Heart right ventricle (tissue), 16 donors: ENCODE measurements at regions not wholly inside any gene's neighbourhood (a gene's known extent, or its start where the extent isn't known, plus 50 kb on each side); places are given as distances from the start of the nearest gene placed in this dataset.
"Not testable (repeated sequence)": the region's sequence is repeated elsewhere in the genome, so short reads cannot be mapped to it uniquely, and the experiment has no call there.

Source experiments
- ATAC-seq, 8 donors: fragments of 200-7000 bp; cut with Tn5 transposase; one replicate each; pipeline ENCODE4 v1.9.1; 2020; ENCODE audit warnings: mild to moderate bottlenecking in 8 of 8, moderate library complexity in 8 of 8, moderate number of reproducible peaks in 1 of 8
- DNase-seq, 2 donors: peaks; one replicate each; pipeline ENCODE4 v3.0.0-alpha.2; 2020
- H3K27ac ChIP-seq, 10 donors: fragments of 200-600 bp; sonication (generic) in 2 of 10; one replicate each; pipeline versions ENCODE4 v1.5.0 to v1.8.0; 2020 to 2022; ENCODE audit warnings: mild to moderate bottlenecking in 3 of 10
- H3K27me3 ChIP-seq, 7 donors: fragments of 200-600 bp; one replicate each; pipeline ENCODE4 v1.8.0; 2021 to 2022; ENCODE audit warnings: mild to moderate bottlenecking in 2 of 7
- H3K36me3 ChIP-seq, 9 donors: fragments of 200-600 bp; sonication (generic) in 1 of 9; one replicate each; pipeline versions ENCODE4 v1.5.0 to v1.8.0; 2020 to 2022; ENCODE audit warnings: mild to moderate bottlenecking in 2 of 9
- H3K4me1 ChIP-seq, 9 donors: fragments of 200-600 bp; sonication (generic) in 1 of 9; one replicate each; pipeline versions ENCODE4 v1.5.0 to v1.8.0; 2020 to 2022; ENCODE audit warnings: mild to moderate bottlenecking in 4 of 9
- H3K4me3 ChIP-seq, 10 donors: fragments of 200-600 bp; sonication (generic) in 2 of 10; one replicate each; pipeline versions ENCODE4 v1.5.0 to v1.8.0; 2020 to 2022; ENCODE audit warnings: mild to moderate bottlenecking in 7 of 10, moderate library complexity in 2 of 10
- H3K9me3 ChIP-seq, 11 donors: fragments of 200-600 bp in 10 of 11; sonication (generic) in 2 of 11; one replicate each; pipeline versions ENCODE4 v1.5.0 to v1.8.0; 2013 to 2022; ENCODE audit warnings: mild to moderate bottlenecking in 2 of 11, control low read depth in 1 of 11, moderate library complexity in 1 of 11
- WGBS, 2 donors: extraction: QIAGEN DNeasy Blood & Tissue Kit; methylation state at CpG; one replicate each; pipeline ENCODE4 v1.1.7; 2013; ENCODE audit warnings: inconsistent platforms in 1 of 2; 5-methylcytosine and 5-hydroxymethylcytosine counted together
- intact Hi-C, 10 donors: fragments of 100-400 bp; cut with DNase I; formaldehyde crosslinking; loops; one replicate each; pipeline versions ENCODE4 v1.11.1 to v1.14.2; 2022
- TF ChIP-seq, protein P1 (sequence below), 9 donors: fragments of 200-600 bp; sonication (generic) in 2 of 9; IDR thresholded peaks; one replicate each; pipeline versions ENCODE4 v1.5.0 to v1.8.0; 2021 to 2022; ENCODE audit warnings: antibody characterized with exemption in 9 of 9, mild to moderate bottlenecking in 5 of 9, moderate library complexity in 1 of 9
- donor health status: Arrhythmogenic right ventricular cardiomyopathy.
- donor health status: ischemic (EF 13 %, LVEDD 7.1; RV severe dilation, severe dysfunction).
- donor health status: healthy with polysubstance abuse.
- donor health status: DM: no; HTN: yes; CAD: no.
- donor health status: DM: no; HTN: no; CAD: no.
- donor health status: ischemic (EF 25% LVEDD 6.9; RV normal size, moderate dysfunction).
- donor health status: ischemic (EF 25% LVEDD 5.7; RV mildly dilated, moderate dysfunction).
- donor health status: healthy.
- donor health status: DM: yes; HTN: yes; CAD: no.
- donor health status: Ischemic cardiomyopathy.
- donor health status: ischemic (EF 35%, LVEDD 5.7; RV mildly dilated, moderate dysfunction).
- donor health status: nonischemic (EF 11% LVEDD 7.7; RV severe dilation, severe dysfunction).
- donor health status: DM: yes; HTN: yes; CAD: no.
- donor health status: PGD.
- donor health status: ischemic (EF 29% LVEDD 5.4; RV normal size, mild dysfunction).
- donor health status: nonischemic (EF 23%, LVEDD 6.1; RV moderate dilation, normal function).

DNA sequence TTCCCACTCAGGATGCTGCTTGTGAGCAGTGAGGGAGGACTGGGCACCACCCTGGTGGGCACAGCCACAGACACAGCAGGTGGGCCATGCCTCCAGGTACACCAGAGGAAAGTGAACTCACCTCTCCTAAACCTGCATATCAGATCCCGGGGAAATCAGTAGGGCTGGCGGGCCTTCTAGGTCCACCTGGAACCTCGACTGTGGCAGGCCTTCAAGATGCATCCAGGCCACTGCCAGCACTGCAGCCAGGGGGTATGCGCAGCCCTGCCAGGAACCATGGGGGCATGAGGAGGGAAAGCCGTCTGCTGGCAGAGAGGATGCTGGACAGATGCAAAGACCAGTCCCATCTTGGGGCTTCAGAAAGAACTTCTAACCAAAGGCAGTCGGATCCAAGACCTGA lies 270.6 kb upstream of the IRX4 start:
- peaks cover 0 to 12% (median 9%) of the 10 kb centered on the region in 7 donors for H3K27me3 ChIP-seq
- H3K27ac ChIP-seq = no peak overlapping the region
- no peaks in the 10 kb centered on the region for H3K36me3 ChIP-seq
- intact Hi-C loops = loop anchor here in 3 of 10 donors (10.0 kb wide), 1 partner anchor 389 kb away; no protein-coding TSS in a partner anchor
- no peaks in the 10 kb centered on the region for H3K4me1 ChIP-seq
- ATAC-seq = no peak
- no peaks in the 10 kb centered on the region for H3K9me3 ChIP-seq
- TF ChIP-seq, protein P1, sequence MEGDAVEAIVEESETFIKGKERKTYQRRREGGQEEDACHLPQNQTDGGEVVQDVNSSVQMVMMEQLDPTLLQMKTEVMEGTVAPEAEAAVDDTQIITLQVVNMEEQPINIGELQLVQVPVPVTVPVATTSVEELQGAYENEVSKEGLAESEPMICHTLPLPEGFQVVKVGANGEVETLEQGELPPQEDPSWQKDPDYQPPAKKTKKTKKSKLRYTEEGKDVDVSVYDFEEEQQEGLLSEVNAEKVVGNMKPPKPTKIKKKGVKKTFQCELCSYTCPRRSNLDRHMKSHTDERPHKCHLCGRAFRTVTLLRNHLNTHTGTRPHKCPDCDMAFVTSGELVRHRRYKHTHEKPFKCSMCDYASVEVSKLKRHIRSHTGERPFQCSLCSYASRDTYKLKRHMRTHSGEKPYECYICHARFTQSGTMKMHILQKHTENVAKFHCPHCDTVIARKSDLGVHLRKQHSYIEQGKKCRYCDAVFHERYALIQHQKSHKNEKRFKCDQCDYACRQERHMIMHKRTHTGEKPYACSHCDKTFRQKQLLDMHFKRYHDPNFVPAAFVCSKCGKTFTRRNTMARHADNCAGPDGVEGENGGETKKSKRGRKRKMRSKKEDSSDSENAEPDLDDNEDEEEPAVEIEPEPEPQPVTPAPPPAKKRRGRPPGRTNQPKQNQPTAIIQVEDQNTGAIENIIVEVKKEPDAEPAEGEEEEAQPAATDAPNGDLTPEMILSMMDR (IDR thresholded peaks at IDR 0.05) = no peak
- 86 to 90% methylated on average over 6 of the region's 6 CpGs for WGBS, 2 donors
- H3K4me3 ChIP-seq = no peak overlapping the region
- DNase-seq = no peak

DNA sequence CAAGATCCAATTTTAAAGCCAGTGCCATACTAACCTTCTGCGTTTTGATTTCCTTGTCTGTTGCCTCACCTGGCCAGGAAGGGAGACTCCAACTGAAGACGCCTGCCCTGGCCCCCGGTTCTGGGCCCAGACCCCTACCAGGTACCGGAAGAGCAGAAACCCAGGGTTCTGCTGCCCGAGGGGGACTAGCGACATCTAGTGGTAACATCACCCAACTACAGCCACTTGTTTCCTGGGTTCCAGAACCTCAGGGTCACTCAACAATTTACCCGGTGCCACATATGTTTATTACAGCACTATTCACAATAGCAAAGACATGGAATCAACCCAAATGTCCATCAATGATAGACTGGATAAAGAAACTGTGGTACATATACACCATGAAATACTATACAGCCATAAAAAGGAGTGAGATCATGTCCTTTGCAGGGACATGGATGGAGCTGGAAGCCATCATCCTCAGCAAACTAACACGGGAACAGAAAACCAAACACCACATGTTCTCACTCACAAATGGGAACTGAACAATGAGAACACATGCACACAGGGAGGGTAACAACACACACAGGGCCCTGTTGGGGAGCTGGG lies 268.7 kb upstream of the IRX4 start:
- not testable (repeated sequence) for H3K9me3 ChIP-seq, H3K4me3 ChIP-seq, H3K27ac ChIP-seq, H3K4me1 ChIP-seq, H3K36me3 ChIP-seq, DNase-seq, ATAC-seq
- peaks cover 0 to 12% (median 9%) of the 10 kb centered on the region in 7 donors for H3K27me3 ChIP-seq
- TF ChIP-seq, protein P1 (IDR thresholded peaks at IDR 0.05) = peak; percentile 38 to 65 (median 62)
- WGBS, 2 donors = 21 to 27% methylated on average over 8 of the region's 8 CpGs
- intact Hi-C loops = loop anchor here in 3 of 10 donors (10.0 kb wide), 1 partner anchor 387 kb away; no protein-coding TSS in a partner anchor

DNA sequence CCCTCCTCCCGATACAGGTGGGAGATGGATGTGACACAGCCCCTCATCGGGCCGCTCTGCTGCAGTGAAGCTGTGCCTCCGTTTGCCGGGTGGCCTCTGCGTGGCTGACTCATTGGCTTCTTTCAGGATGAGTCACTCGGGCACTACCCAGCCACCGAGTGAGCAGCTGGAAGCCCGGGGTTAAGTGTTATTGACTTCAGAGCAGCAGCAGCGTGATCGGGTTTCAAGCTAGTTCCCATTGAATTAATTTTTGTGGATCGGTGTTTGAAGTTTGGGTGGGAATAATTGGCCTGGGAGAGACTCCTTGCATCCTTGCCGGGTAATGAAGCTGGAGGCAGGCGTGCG lies 266.4 kb upstream of the IRX4 start:
- WGBS, 2 donors = 52 to 59% methylated on average over 15 of the region's 15 CpGs
- Histone ChIP-seq H3K36me3 (no peaks in the 10 kb centered on the region), H3K9me3 (peaks cover 0 to 8% (median 0%) of the 10 kb centered on the region in 11 donors), H3K27me3 (peaks cover 0 to 15% (median 9%) of the 10 kb centered on the region in 7 donors), H3K4me1 (no peaks in the 10 kb centered on the region), H3K4me3 (no peak overlapping the region), H3K27ac (no peak overlapping the region)
- DNase-seq (no peak), ATAC-seq (no peak)
- TF ChIP-seq, protein P1 (IDR thresholded peaks at IDR 0.05) = no peak
- intact Hi-C loops = loop anchor here in 1 of 10 donors (10.0 kb wide), 1 partner anchor 174 kb away; no protein-coding TSS in a partner anchor

DNA sequence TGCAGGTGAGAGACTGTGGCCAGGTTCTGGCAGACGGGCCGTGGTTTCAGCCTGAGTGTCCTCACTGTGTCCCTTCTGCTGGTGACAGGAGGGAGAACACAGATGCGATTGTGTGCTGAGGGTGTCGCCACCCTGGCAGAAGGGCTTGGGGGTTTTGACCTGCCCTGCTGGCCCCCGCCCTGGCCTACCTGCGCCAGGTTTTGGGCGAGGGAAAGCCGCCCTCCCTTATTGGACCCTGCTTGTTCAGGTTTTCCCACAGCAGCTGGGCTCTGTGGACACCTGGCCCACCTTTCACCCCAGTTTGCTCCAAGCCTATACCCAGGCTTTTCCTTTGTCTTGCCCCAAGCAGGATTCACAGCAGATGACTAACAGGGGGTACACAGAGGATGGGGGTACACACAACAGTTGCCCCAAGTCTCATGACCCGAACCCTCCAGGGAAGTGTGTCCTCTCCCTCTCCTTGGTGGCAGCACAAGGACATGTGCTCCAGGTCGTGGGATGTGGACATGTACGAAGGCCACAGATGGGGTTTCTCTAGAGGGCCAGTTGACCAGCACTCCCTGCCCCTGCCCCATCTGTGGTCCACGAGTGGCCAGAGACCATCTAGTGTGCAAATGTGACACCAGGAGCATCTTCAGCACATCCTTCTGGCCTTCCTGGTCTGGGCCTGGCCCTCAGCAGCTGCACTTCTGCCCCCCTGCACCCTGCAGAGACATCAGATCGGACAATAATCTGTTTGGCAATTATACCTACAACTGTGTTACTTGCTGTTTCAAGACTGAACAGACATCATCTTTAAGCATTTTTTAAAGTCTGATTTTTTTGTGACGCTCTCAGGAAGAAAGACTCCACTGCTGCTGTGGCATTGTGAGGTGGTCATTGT lies 265.8 kb upstream of the IRX4 start:
- DNase-seq (no peak), ATAC-seq (no peak)
- 83 to 87% methylated on average over 14 of the region's 14 CpGs for WGBS, 2 donors
- no peaks in the 10 kb centered on the region for H3K36me3 ChIP-seq
- no peaks in the 10 kb centered on the region for H3K4me1 ChIP-seq
- peaks cover 0 to 8% (median 0%) of the 10 kb centered on the region in 11 donors for H3K9me3 ChIP-seq
- no peak overlapping the region for H3K27ac ChIP-seq
- no peak overlapping the region for H3K4me3 ChIP-seq
- H3K27me3 ChIP-seq = peaks cover 0 to 22% (median 9%) of the 10 kb centered on the region in 7 donors
- intact Hi-C loops = loop anchor here in 1 of 10 donors (10.0 kb wide), 1 partner anchor 174 kb away; no protein-coding TSS in a partner anchor
- TF ChIP-seq, protein P1 (IDR thresholded peaks at IDR 0.05) = no peak
